D721Med (cell line): ENCODE measurements at regions not wholly inside any gene's neighbourhood (a gene's known extent, or its start where the extent isn't known, plus 50 kb on each side); places are given as distances from the start of the nearest gene placed in this dataset.
A peak's percentile ranks its signal among the peaks of the same experiment; 100 is the strongest.

Experiments used
- DNase-seq: peaks from one replicate; pipeline ENCODE4 v3.0.0; 2011; ENCODE audit warnings: low spot score; ENCODE audit not compliant: insufficient read length
- FAIRE-seq: peaks from 2 replicates; lab custom pipeline; 2011; peaks lifted over from hg19 to GRCh38; lab: Jason Lieb, UNC
- TF ChIP-seq, protein P1 (sequence below): IDR thresholded peaks from 2 replicates; pipeline ENCODE4 v1.5.1; 2012; ENCODE audit warnings: mild to moderate bottlenecking, control low read depth; ENCODE audit not compliant: insufficient read depth; ENCODE audit errors: missing control alignments

GRCh38 chr5:89130851-89131250, 247.9 kb upstream of the MEF2C start:
- no peak for FAIRE-seq
- TF ChIP-seq, protein P1, sequence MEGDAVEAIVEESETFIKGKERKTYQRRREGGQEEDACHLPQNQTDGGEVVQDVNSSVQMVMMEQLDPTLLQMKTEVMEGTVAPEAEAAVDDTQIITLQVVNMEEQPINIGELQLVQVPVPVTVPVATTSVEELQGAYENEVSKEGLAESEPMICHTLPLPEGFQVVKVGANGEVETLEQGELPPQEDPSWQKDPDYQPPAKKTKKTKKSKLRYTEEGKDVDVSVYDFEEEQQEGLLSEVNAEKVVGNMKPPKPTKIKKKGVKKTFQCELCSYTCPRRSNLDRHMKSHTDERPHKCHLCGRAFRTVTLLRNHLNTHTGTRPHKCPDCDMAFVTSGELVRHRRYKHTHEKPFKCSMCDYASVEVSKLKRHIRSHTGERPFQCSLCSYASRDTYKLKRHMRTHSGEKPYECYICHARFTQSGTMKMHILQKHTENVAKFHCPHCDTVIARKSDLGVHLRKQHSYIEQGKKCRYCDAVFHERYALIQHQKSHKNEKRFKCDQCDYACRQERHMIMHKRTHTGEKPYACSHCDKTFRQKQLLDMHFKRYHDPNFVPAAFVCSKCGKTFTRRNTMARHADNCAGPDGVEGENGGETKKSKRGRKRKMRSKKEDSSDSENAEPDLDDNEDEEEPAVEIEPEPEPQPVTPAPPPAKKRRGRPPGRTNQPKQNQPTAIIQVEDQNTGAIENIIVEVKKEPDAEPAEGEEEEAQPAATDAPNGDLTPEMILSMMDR: no peak
- no peak for DNase-seq

DNA sequence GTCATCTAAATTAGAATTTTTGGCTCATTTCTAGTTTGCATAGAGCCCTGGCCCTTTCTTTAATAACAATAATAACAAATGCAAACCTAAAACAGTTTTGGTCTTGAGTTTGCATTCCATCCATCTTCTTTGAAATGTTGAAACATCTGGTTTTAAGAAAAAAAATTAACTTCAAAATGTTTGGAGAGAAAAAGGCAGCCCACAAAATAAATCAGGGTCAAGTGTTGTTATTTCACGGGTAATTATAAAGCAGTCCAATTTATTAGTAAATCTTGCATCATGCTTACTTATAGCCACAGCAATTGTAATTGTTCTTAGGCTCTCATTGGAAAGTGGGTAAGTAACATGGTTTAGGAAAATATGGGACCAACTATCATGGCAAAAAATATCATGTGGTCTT, 247.0 kb upstream of the MEF2C start:
- TF ChIP-seq, protein P1: no peak
- DNase-seq (no peak), FAIRE-seq (no peak)

DNA sequence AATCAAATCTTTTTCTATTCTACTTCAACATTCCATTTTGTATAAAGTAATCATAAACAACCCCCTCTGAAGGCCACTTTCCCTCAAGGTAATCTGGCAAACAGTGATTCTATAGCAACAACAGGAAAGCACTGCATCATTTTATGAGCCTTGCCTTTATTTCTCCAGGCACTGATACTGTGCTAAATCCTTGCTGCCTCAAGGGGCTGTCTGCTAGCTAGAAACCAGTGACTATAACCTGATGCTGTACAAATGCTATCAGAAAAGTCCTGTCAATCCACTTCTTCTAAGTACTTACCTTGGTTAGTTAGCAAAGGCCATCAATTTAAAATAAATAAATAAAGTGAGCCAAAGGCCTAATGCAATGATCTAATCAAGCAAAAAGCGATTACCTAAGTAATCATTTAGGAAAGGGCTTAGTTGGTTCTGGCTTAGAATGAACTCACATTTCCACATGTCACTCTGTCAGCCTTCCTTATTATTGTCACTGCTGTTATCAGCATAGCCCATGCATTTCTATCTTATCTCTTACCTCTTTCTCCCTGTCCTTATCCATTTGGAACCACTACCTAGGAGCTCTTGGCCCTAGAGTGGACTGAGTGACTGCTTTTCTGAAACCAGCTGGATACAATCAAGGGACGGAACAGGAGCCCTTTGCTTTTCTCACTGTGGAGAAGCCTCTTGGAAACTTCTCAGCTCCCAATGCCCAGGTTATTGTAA, 246.1 kb upstream of the MEF2C start:
- FAIRE-seq (no peak), DNase-seq (no peak)
- TF ChIP-seq, protein P1: no peak

GRCh38 chr5:89128092-89128491, 245.1 kb upstream of the MEF2C start:
- DNase-seq: no peak
- TF ChIP-seq, protein P1: no peak
- FAIRE-seq: no peak

GRCh38 chr5:89127191-89127590, 244.2 kb upstream of the MEF2C start:
- no peak for FAIRE-seq
- no peak for DNase-seq
- TF ChIP-seq, protein P1: no peak

DNA sequence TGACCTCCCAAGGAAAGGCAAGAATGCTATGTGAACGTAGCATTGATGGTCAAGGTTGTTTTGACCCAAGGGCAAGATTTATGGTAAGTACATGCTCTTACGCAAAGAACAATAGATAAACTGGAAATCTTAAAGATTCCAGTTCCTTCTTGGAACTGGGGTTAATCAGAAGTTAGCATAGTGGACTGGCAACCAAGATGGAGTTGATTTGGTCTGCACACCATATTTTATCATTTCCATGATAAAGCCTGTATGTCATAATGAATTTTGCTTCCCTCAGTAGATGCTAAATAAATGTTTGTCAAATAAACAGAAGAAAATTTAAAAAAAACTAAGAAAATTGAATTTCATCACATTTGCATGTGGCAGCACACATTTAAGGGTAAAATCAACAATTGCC, 242.4 kb upstream of the MEF2C start:
- no peak for FAIRE-seq
- no peak for DNase-seq
- TF ChIP-seq, protein P1: no peak

DNA sequence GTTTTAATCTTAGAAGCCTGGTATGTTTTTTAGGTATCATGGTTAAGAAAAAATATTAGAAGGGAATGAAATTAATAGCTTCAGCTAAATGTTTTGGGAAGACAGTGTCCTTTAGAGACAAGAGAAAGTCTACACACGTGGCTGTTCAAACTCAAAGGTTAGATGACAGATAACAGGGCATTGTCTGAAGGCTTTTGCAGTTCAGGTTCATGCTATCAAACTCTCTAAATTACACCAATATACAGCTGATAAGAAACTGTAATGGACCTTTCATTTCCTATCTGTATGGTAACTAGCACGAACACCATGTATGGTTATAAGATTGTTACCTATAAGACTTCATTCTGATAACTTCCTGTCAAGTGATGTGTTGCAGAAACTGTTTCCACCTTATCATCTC, 240.6 kb upstream of the MEF2C start:
- DNase-seq (no peak), FAIRE-seq (peak; percentile 29)
- TF ChIP-seq, protein P1: no peak
